Smooth muscle cell (in vitro differentiated cells): ENCODE measurements at regions not wholly inside any gene's neighbourhood (a gene's known extent, or its start where the extent isn't known, plus 50 kb on each side); places are given as distances from the start of the nearest gene placed in this dataset.
A peak's percentile ranks its signal among the peaks of the same experiment; 100 is the strongest.

Experiments used
- DNase-seq: peaks from one replicate; lab custom pipeline; 2025; ENCODE audit not compliant: unreplicated experiment; lab: John Stamatoyannopoulos, UW
- H2AFZ ChIP-seq: fragments of 200-600 bp; sonication (generic); 2 replicates; pipeline ENCODE4 v1.6.0; 2016; ENCODE audit warnings: antibody characterized with exemption, low read depth, mild to moderate bottlenecking
- H3F3A ChIP-seq: fragments of 200-600 bp; sonication (generic); 2 replicates; pipeline ENCODE4 v1.6.0; 2017; ENCODE audit warnings: antibody characterized with exemption, low read depth
- H3K27ac ChIP-seq: fragments of 200-600 bp; sonication (generic); 2 replicates; pipeline ENCODE4 v1.5.1; 2016; ENCODE audit warnings: low read depth, mild to moderate bottlenecking
- H3K27me3 ChIP-seq: fragments of 200-600 bp; sonication (generic); 2 replicates; pipeline ENCODE4 v1.6.1; 2016; ENCODE audit warnings: low read depth, mild to moderate bottlenecking
- H3K36me3 ChIP-seq: fragments of 200-600 bp; sonication (generic); 2 replicates; pipeline ENCODE4 v1.5.1; 2016; ENCODE audit warnings: low read depth
- H3K4me1 ChIP-seq: fragments of 200-600 bp; sonication (generic); 2 replicates; pipeline ENCODE4 v1.5.1; 2016; ENCODE audit warnings: low read depth
- H3K4me2 ChIP-seq: fragments of 200-600 bp; sonication (generic); 2 replicates; pipeline ENCODE4 v1.6.0; 2016; ENCODE audit warnings: mild to moderate bottlenecking
- H3K4me3 ChIP-seq: fragments of 200-600 bp; sonication (generic); 2 replicates; pipeline ENCODE4 v1.5.1; 2016; ENCODE audit warnings: mild to moderate bottlenecking
- H3K79me2 ChIP-seq: fragments of 200-600 bp; sonication (generic); 2 replicates; pipeline ENCODE4 v1.6.0; 2016; ENCODE audit warnings: low read depth, mild to moderate bottlenecking
- H3K9ac ChIP-seq: fragments of 200-600 bp; sonication (generic); 2 replicates; pipeline ENCODE4 v1.6.0; 2016; ENCODE audit warnings: low read depth
- H3K9me3 ChIP-seq: fragments of 200-600 bp; sonication (generic); replicated peaks from 2 replicates; pipeline ENCODE4 v1.5.1; 2016; ENCODE audit warnings: low read depth
- H4K20me1 ChIP-seq: fragments of 200-600 bp; sonication (generic); 2 replicates; pipeline ENCODE4 v1.6.0; 2016; ENCODE audit warnings: low read depth
- WGBS: methylation state at CpG from one replicate; pipeline ENCODE4 v1.1.7; 2016; ENCODE audit warnings: low lambda C conversion rate; 5-methylcytosine and 5-hydroxymethylcytosine counted together
- TF ChIP-seq, protein P1 (sequence below): fragments of 200-600 bp; sonication (generic); IDR thresholded peaks from 2 replicates; pipeline ENCODE4 v1.5.1; 2017; ENCODE audit warnings: borderline replicate concordance, mild to moderate bottlenecking, antibody characterized with exemption; ENCODE audit not compliant: insufficient read depth, poor library complexity, severe bottlenecking

DNA sequence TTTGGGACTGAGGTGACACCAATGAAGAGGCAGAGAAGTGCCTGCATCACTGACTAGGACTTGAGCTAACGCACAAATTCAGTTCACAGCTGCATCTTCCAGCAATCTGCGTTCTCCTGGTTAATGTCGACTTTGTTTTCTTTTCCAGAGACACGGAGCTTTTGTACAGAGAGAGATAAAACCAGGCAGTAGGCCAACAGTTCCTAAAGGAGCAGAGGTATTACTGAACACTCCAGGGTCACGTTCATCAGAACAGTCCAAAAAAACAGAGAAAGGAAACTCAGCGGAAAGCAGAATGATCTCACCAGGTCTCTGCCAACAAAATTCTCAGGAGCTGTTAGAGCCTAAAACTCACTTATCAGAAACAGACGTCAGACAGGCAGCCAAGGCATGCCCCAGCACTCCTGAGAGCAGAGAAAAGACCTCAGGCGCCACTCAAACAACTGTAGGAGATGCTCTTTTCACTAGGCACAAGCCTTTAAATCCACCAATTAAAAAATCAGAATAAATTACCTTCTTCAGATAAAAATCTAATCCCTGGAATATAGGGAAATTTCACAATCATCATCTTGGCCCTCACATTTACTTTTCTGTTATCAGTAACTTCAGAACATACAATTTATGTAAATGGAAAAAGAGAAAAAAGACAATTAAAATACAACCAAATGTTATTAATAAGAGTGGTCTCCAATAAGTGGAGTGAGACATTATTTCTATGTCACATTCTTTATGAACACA is 95.9 kb upstream of the SPTBN1 start:
- peaks cover 8% of the 10 kb centered on the region for H3F3A ChIP-seq
- no peak for DNase-seq
- no peaks in the 10 kb centered on the region for H3K9me3 ChIP-seq
- H4K20me1 ChIP-seq = no peaks in the 10 kb centered on the region
- peak overlapping the region; percentile 93 for H2AFZ ChIP-seq
- peak overlapping the region; percentile 56 for H3K9ac ChIP-seq
- H3K36me3 ChIP-seq = no peaks in the 10 kb centered on the region
- H3K27ac ChIP-seq = peak overlapping the region; percentile 46
- peak overlapping the region; percentile 35 for H3K4me3 ChIP-seq
- TF ChIP-seq, protein P1, sequence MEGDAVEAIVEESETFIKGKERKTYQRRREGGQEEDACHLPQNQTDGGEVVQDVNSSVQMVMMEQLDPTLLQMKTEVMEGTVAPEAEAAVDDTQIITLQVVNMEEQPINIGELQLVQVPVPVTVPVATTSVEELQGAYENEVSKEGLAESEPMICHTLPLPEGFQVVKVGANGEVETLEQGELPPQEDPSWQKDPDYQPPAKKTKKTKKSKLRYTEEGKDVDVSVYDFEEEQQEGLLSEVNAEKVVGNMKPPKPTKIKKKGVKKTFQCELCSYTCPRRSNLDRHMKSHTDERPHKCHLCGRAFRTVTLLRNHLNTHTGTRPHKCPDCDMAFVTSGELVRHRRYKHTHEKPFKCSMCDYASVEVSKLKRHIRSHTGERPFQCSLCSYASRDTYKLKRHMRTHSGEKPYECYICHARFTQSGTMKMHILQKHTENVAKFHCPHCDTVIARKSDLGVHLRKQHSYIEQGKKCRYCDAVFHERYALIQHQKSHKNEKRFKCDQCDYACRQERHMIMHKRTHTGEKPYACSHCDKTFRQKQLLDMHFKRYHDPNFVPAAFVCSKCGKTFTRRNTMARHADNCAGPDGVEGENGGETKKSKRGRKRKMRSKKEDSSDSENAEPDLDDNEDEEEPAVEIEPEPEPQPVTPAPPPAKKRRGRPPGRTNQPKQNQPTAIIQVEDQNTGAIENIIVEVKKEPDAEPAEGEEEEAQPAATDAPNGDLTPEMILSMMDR = no peak
- H3K27me3 ChIP-seq = no peaks in the 10 kb centered on the region
- H3K79me2 ChIP-seq = no peaks in the 10 kb centered on the region
- H3K4me1 ChIP-seq = no peaks in the 10 kb centered on the region
- 13% methylated on average over 8 of the region's 8 CpGs for WGBS
- H3K4me2 ChIP-seq = peak overlapping the region; percentile 80

DNA sequence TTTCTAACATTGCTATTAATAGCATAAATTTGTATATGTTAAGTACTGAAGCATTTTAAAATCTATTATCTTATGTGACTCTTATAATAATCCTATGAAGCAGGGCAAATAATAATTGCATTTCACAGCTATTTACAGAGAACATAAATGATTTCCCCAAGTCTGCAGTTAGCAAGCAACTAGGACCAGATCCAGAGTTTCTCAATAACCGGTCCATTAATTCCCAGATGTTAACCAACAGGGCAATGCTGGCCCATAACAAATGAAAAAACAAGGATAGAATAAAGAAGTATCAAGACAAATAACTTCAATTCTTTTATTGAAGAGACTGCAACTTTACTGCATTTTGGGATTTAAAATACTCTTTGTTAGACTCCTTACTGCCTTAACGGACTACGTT is 91.7 kb upstream of the SPTBN1 start:
- H3K9ac ChIP-seq = no peak overlapping the region
- no peaks in the 10 kb centered on the region for H3K4me1 ChIP-seq
- no peak overlapping the region for H2AFZ ChIP-seq
- no peak for DNase-seq
- peaks cover 8% of the 10 kb centered on the region for H3F3A ChIP-seq
- no peaks in the 10 kb centered on the region for H3K79me2 ChIP-seq
- no peaks in the 10 kb centered on the region for H3K36me3 ChIP-seq
- TF ChIP-seq, protein P1 = no peak
- peaks cover 7% of the 10 kb centered on the region for H3K9me3 ChIP-seq
- H3K27me3 ChIP-seq = no peaks in the 10 kb centered on the region
- H4K20me1 ChIP-seq = no peaks in the 10 kb centered on the region
- H3K4me3 ChIP-seq = no peak overlapping the region
- WGBS = 89% methylated on average over 3 of the region's 3 CpGs
- H3K4me2 ChIP-seq = no peak overlapping the region
- no peak overlapping the region for H3K27ac ChIP-seq

GRCh38 chr2:54365661-54366060 is 90.5 kb upstream of the SPTBN1 start:
- Histone ChIP-seq H3K36me3 (no peaks in the 10 kb centered on the region), H3K27me3 (no peaks in the 10 kb centered on the region), H3K4me1 (no peaks in the 10 kb centered on the region), H3F3A (peaks cover 5% of the 10 kb centered on the region), H3K27ac (no peak overlapping the region), H3K9me3 (peaks cover 7% of the 10 kb centered on the region), H2AFZ (no peak overlapping the region), H4K20me1 (no peaks in the 10 kb centered on the region), H3K9ac (no peak overlapping the region), H3K79me2 (no peaks in the 10 kb centered on the region), H3K4me2 (no peak overlapping the region), H3K4me3 (no peak overlapping the region)
- no peak for DNase-seq
- TF ChIP-seq, protein P1 = no peak
- 88% methylated on average over 1 of the region's 1 CpG for WGBS
